Spleen (tissue), 11 donors: ENCODE measurements at regions not wholly inside any gene's neighbourhood (a gene's known extent, or its start where the extent isn't known, plus 50 kb on each side); places are given as distances from the start of the nearest gene placed in this dataset.

Source experiments
- DNase-seq: peaks from one replicate; pipeline ENCODE4 v3.0.0-alpha.2; 2020
- H3K27ac ChIP-seq, 8 donors: fragments of 200-600 bp; sonication (generic) in 7 of 8; 1 replicate in 4 of 8; 2 replicates in 4 of 8; pipeline versions ENCODE4 v1.5.0 to v1.8.0; 2016 to 2021; ENCODE audit warnings: inconsistent platforms in 4 of 8, mild to moderate bottlenecking in 4 of 8, moderate library complexity in 1 of 8
- H3K27me3 ChIP-seq, 7 donors: fragments of 200-600 bp; sonication (generic) in 6 of 7; replicated peaks in 1 of 7; 1 replicate in 4 of 7; 2 replicates in 3 of 7; pipeline versions ENCODE4 v1.5.0 to v1.8.0; 2016 to 2021; ENCODE audit warnings: inconsistent platforms in 3 of 7, mild to moderate bottlenecking in 1 of 7
- H3K36me3 ChIP-seq, 6 donors: fragments of 200-600 bp; sonication (generic) in 5 of 6; 1 replicate in 4 of 6; 2 replicates in 2 of 6; pipeline versions ENCODE4 v1.5.0 to v1.8.0; 2016 to 2021; ENCODE audit warnings: inconsistent platforms in 2 of 6
- H3K4me1 ChIP-seq, 6 donors: fragments of 200-600 bp; sonication (generic) in 5 of 6; 1 replicate in 3 of 6; 2 replicates in 3 of 6; pipeline versions ENCODE4 v1.5.0 to v1.8.0; 2016 to 2021; ENCODE audit warnings: inconsistent platforms in 3 of 6
- H3K4me3 ChIP-seq, 8 donors: fragments of 200-600 bp; sonication (generic) in 7 of 8; 1 replicate in 4 of 8; 2 replicates in 4 of 8; pipeline versions ENCODE4 v1.5.0 to v1.8.0; 2016 to 2021; ENCODE audit warnings: inconsistent platforms in 4 of 8, mild to moderate bottlenecking in 4 of 8, moderate library complexity in 2 of 8
- H3K9me3 ChIP-seq, 8 donors: fragments of 200-600 bp; sonication (generic) in 7 of 8; 1 replicate in 4 of 8; 2 replicates in 4 of 8; pipeline versions ENCODE4 v1.5.0 to v1.8.0; 2016 to 2021; ENCODE audit warnings: inconsistent platforms in 4 of 8
- CTCF ChIP-seq, 11 experiments: fragments of 200-600 bp in 7 of 11; fragments of 450-650 bp in 4 of 11; sonication (generic) in 4 of 11; IDR thresholded peaks in 8 of 11; conservative IDR thresholded peaks in 3 of 11; 1 replicate in 7 of 11; 2 replicates in 4 of 11; pipeline versions ENCODE4 v1.4.0 to v1.8.0; 2016 to 2021; ENCODE audit warnings: antibody characterized with exemption in 11 of 11, inconsistent platforms in 4 of 11, mild to moderate bottlenecking in 1 of 11
- POLR2A ChIP-seq, 3 donors: fragments of 450-650 bp; IDR thresholded peaks; one replicate each; pipeline ENCODE4 v1.5.1; 2017; ENCODE audit warnings: antibody characterized with exemption in 3 of 3, mild to moderate bottlenecking in 1 of 3
- POLR2AphosphoS5 ChIP-seq, 3 donors: sonication (generic); formaldehyde crosslinking; IDR thresholded peaks; one replicate each; pipeline ENCODE4 v1.5.1; 2017; ENCODE audit warnings: antibody characterized with exemption in 3 of 3
- WGBS, 5 donors: extraction: QIAGEN DNeasy Blood & Tissue Kit in 3 of 5; methylation state at CpG; one replicate each; pipeline versions ENCODE4 v1.1.5 to v1.1.7; 2013 to 2018; 5-methylcytosine and 5-hydroxymethylcytosine counted together
- intact Hi-C: fragments of 100-400 bp; cut with DNase I; formaldehyde crosslinking; loops from one replicate; pipeline ENCODE4 v1.15.0; 2023; ENCODE audit warnings: low total_unique reads
- donor health status: healthy with polysubstance abuse.
- donor health status: DM: no; HTN: no; CAD: no; lungs with moderate emphysema.
- donor health status: DM: no; HTN: no; CAD: no.
- donor health status: Bipolar disorder and iron deficiency.
- donor health status: healthy.
- donor health status: DM: no; HTN: no; CAD: no.
- donor health status: DM: yes; HTN: yes; CAD: no.

DNA sequence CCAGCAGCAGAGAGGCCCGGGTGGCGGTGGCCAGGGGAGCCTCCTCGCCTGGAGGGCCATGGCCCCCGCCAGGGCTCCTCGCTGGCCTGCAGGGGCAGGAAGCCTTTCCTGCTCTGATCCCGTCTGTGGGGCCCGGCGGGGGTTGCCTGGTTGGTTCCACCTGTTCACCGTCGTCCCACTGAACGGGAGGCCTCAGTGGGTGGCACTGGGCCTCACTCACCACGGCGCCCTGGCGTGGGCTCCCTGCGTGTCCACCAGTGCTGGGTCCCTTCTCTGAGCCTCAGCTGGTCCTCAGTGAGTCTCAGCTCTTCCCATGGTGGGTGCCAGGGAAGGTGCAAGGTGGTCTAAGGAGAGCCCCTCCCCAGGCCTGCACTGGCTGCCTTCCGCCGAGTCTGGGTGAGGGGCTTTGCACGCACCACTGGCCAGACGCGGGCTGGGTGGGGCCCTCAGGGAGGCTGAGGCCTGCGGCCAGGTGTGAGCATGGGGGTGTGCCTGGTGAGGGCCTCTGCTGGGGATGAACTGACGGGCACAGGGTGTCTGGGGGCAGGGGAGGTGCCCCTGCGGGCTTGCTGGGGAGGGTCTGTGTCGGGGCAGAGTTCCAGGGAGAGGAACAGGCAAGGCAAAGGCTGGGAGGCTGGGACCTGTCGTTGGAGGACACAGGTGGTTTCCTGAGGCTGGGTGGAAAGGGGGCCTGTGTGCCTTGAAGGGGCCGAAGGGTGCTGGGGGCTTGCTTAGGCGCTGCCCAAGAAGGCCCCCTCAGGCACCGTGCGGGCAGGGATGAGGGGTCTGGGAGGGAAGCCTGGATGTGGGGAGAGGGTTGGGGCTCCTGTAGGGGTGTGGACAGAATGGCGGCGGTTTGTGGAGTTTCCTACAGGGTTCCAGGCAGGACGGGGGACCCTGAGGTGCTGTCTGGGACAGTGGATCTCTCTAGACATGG is 339.8 kb downstream of the TMEM121 start:
- H3K36me3 ChIP-seq, result peaks cover 0 to 12% (median 0%) of the 10 kb centered on the region in 6 donors
- DNase-seq, result peak; percentile 61
- peaks cover 0 to 40% (median 0%) of the 10 kb centered on the region in 7 donors for H3K27me3 ChIP-seq
- no peak overlapping the region for H3K27ac ChIP-seq
- TF ChIP-seq CTCF (IDR thresholded peaks at IDR 0.05 in 8 of 11, conservative IDR thresholded peaks at IDR 0.05 in 3 of 11), result no peak
- TF ChIP-seq POLR2AphosphoS5 (IDR thresholded peaks at IDR 0.05), result no peak
- no peak for TF ChIP-seq POLR2A (IDR thresholded peaks at IDR 0.05)
- no peak overlapping the region for H3K4me3 ChIP-seq
- intact Hi-C loops, result no loop called here
- peaks cover 0 to 2% (median 0%) of the 10 kb centered on the region in 6 donors for H3K4me1 ChIP-seq
- WGBS, 5 donors, result 69 to 80% (median 75%) methylated on average over 16 to 32 of the region's 32 CpGs
- no peaks in the 10 kb centered on the region for H3K9me3 ChIP-seq

- TF ChIP-seq CTCF (IDR thresholded peaks at IDR 0.05 in 8 of 11, conservative IDR thresholded peaks at IDR 0.05 in 3 of 11), result no peak
- no peak for TF ChIP-seq POLR2A (IDR thresholded peaks at IDR 0.05)
- TF ChIP-seq POLR2AphosphoS5 (IDR thresholded peaks at IDR 0.05), result no peak
- 83 to 98% (median 91%) methylated on average over 3 to 12 of the region's 12 CpGs for WGBS, 5 donors
- Histone ChIP-seq H3K4me3 (no peak overlapping the region), H3K9me3 (no peaks in the 10 kb centered on the region), H3K36me3 (peaks cover 0 to 8% (median 0%) of the 10 kb centered on the region in 6 donors), H3K27ac (no peak overlapping the region), H3K27me3 (peaks cover 0 to 40% (median 0%) of the 10 kb centered on the region in 7 donors), H3K4me1 (no peaks in the 10 kb centered on the region)
- DNase-seq, result peak; percentile 51
- intact Hi-C loops, result no loop called here
These were observed 340.5 kb downstream of the TMEM121 start for GRCh38 chr14:105866841-105867321.

- Histone ChIP-seq H3K27ac (no peak overlapping the region), H3K27me3 (peaks cover 0 to 29% (median 0%) of the 10 kb centered on the region in 7 donors), H3K4me1 (no peaks in the 10 kb centered on the region), H3K4me3 (no peak overlapping the region), H3K9me3 (no peaks in the 10 kb centered on the region), H3K36me3 (no peaks in the 10 kb centered on the region)
- WGBS, 5 donors, result 88 to 95% (median 89%) methylated on average over 8 to 29 of the region's 29 CpGs
- TF ChIP-seq POLR2AphosphoS5 (IDR thresholded peaks at IDR 0.05) (no peak), CTCF (IDR thresholded peaks at IDR 0.05 in 8 of 11, conservative IDR thresholded peaks at IDR 0.05 in 3 of 11) (no peak), POLR2A (IDR thresholded peaks at IDR 0.05) (no peak)
- intact Hi-C loops, result no loop called here
- peak; percentile 56 for DNase-seq
These were observed 341.7 kb downstream of the TMEM121 start for GRCh38 chr14:105867961-105868599.

DNA sequence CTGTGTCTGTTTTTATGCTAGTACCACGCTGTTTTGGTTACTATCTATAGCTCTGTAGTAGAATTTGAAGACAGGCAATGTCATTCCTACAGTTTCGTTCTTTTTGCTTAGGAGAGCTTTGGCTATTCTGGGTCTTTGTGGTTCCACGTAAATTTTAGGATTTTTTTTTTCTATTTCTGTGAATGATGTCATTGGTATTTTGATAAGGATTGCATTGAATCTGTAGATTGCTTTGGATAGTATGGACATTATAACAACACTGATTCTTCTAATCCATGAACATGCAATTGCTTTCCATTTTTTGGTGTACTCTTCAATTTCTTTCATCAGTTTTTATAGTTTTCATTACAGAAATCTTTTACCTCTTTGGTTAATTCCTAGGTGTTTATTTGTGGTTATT is 345.2 kb downstream of the TMEM121 start:
- 71 to 81% (median 75%) methylated on average over 3 of the region's 3 CpGs for WGBS, 5 donors
- H3K36me3 ChIP-seq, result no peaks in the 10 kb centered on the region
- intact Hi-C loops, result no loop called here
- DNase-seq, result no peak
- H3K27ac ChIP-seq, result no peak overlapping the region
- H3K4me3 ChIP-seq, result no peak overlapping the region
- H3K27me3 ChIP-seq, result no peaks in the 10 kb centered on the region
- no peak for TF ChIP-seq POLR2AphosphoS5 (IDR thresholded peaks at IDR 0.05)
- no peak for TF ChIP-seq CTCF (IDR thresholded peaks at IDR 0.05 in 8 of 11, conservative IDR thresholded peaks at IDR 0.05 in 3 of 11)
- TF ChIP-seq POLR2A (IDR thresholded peaks at IDR 0.05), result no peak
- H3K4me1 ChIP-seq, result no peaks in the 10 kb centered on the region
- H3K9me3 ChIP-seq, result no peaks in the 10 kb centered on the region
